Testis (tissue), 2 donors: ENCODE measurements at regions not wholly inside any gene's neighbourhood (a gene's known extent, or its start where the extent isn't known, plus 50 kb on each side); places are given as distances from the start of the nearest gene placed in this dataset.

Experiments used
- CTCF ChIP-seq, 3 experiments: fragments of 450-650 bp in 2 of 3; fragments of 200-600 bp in 1 of 3; sonication (generic) in 1 of 3; IDR thresholded peaks; one replicate each; pipeline ENCODE4 v1.5.1; 2016 to 2019; ENCODE audit warnings: antibody characterized with exemption in 3 of 3, mild to moderate bottlenecking in 2 of 3, moderate library complexity in 1 of 3
- POLR2A ChIP-seq: fragments of 450-650 bp; IDR thresholded peaks from one replicate; pipeline ENCODE4 v1.6.1; 2017; ENCODE audit warnings: antibody characterized with exemption, mild to moderate bottlenecking, moderate library complexity

GRCh38 chr5:108629779-108630528 is 117.7 kb upstream of the FER start:
- TF ChIP-seq CTCF (IDR thresholded peaks at IDR 0.05) (no peak), POLR2A (no peak)
